Sigmoid colon (tissue), 6 donors: ENCODE measurements at regions not wholly inside any gene's neighbourhood (a gene's known extent, or its start where the extent isn't known, plus 50 kb on each side); places are given as distances from the start of the nearest gene placed in this dataset.

ENCODE experiments used
- DNase-seq: peaks from one replicate; pipeline ENCODE4 v3.0.0-alpha.2; 2019
- H3K27ac ChIP-seq, 4 donors: fragments of 200-600 bp; sonication (generic); one replicate each; pipeline ENCODE4 v1.5.1; 2016 to 2019; ENCODE audit warnings: mild to moderate bottlenecking in 1 of 4
- H3K27me3 ChIP-seq, 3 donors: fragments of 200-600 bp; sonication (generic); one replicate each; pipeline ENCODE4 v1.5.1; 2019; ENCODE audit warnings: mild to moderate bottlenecking in 1 of 3
- H3K36me3 ChIP-seq, 4 donors: fragments of 200-600 bp; sonication (generic); one replicate each; pipeline ENCODE4 v1.5.1; 2016 to 2019
- H3K4me1 ChIP-seq, 4 donors: fragments of 200-600 bp; sonication (generic); one replicate each; pipeline ENCODE4 v1.5.1; 2017 to 2019
- H3K4me3 ChIP-seq, 4 donors: fragments of 200-600 bp; sonication (generic); one replicate each; pipeline ENCODE4 v1.5.1; 2017 to 2019; ENCODE audit warnings: mild to moderate bottlenecking in 2 of 4, moderate library complexity in 1 of 4
- H3K9me3 ChIP-seq, 4 donors: fragments of 200-600 bp in 3 of 4; sonication (generic) in 3 of 4; one replicate each; pipeline versions ENCODE4 v1.5.1 to v1.6.1; 2013 to 2019
- CTCF ChIP-seq, 4 experiments: fragments of 450-650 bp in 3 of 4; fragments of 200-600 bp in 1 of 4; IDR thresholded peaks; one replicate each; pipeline ENCODE4 v1.5.1; 2016 to 2019; ENCODE audit warnings: antibody characterized with exemption in 4 of 4, mild to moderate bottlenecking in 3 of 4, moderate library complexity in 2 of 4
- EP300 ChIP-seq, 4 donors: sonication (generic); formaldehyde crosslinking; IDR thresholded peaks; one replicate each; pipeline ENCODE4 v1.6.1; 2017; ENCODE audit warnings: antibody characterized with exemption in 4 of 4
- POLR2A ChIP-seq, 2 donors: fragments of 450-650 bp; IDR thresholded peaks; one replicate each; pipeline ENCODE4 v1.6.1; 2016; ENCODE audit warnings: antibody characterized with exemption in 2 of 2, mild to moderate bottlenecking in 2 of 2, moderate library complexity in 2 of 2
- POLR2AphosphoS5 ChIP-seq, 4 donors: sonication (generic); formaldehyde crosslinking; IDR thresholded peaks; one replicate each; pipeline ENCODE4 v1.6.1; 2017; ENCODE audit warnings: antibody characterized with exemption in 4 of 4
- WGBS, 2 donors: extraction: QIAGEN DNeasy Blood & Tissue Kit; methylation state at CpG; one replicate each; pipeline ENCODE4 v1.1.7; 2013; 5-methylcytosine and 5-hydroxymethylcytosine counted together
- intact Hi-C: fragments of 100-400 bp; cut with DNase I; formaldehyde crosslinking; loops from one replicate; pipeline ENCODE4 v1.15.1; 2023
- donor health status: healthy with polysubstance abuse.
- donor health status: healthy.

- Histone ChIP-seq H3K27ac (no peak overlapping the region), H3K4me1 (no peaks in the 10 kb centered on the region), H3K36me3 (no peaks in the 10 kb centered on the region), H3K9me3 (no peaks in the 10 kb centered on the region), H3K4me3 (no peak overlapping the region), H3K27me3 (no peaks in the 10 kb centered on the region)
- WGBS, 2 donors: 56 to 76% methylated on average over 3 of the region's 3 CpGs
- no peak for DNase-seq
- intact Hi-C loops: no loop called here
- TF ChIP-seq POLR2A (IDR thresholded peaks at IDR 0.05): no peak
- TF ChIP-seq POLR2AphosphoS5 (IDR thresholded peaks at IDR 0.05): no peak
- TF ChIP-seq EP300 (IDR thresholded peaks at IDR 0.05): no peak
- no peak for TF ChIP-seq CTCF (IDR thresholded peaks at IDR 0.05)
Measured at GRCh38 chr20:60317401-60317800, 359.2 kb downstream of the CDH26 start.

GRCh38 chr20:60321601-60322000 is 363.4 kb downstream of the CDH26 start:
- no peak overlapping the region for H3K4me3 ChIP-seq
- H3K9me3 ChIP-seq: no peaks in the 10 kb centered on the region
- no peaks in the 10 kb centered on the region for H3K27me3 ChIP-seq
- intact Hi-C loops: no loop called here
- 53 to 78% methylated on average over 3 of the region's 3 CpGs for WGBS, 2 donors
- H3K27ac ChIP-seq: no peak overlapping the region
- TF ChIP-seq POLR2A (IDR thresholded peaks at IDR 0.05): no peak
- no peaks in the 10 kb centered on the region for H3K36me3 ChIP-seq
- DNase-seq: no peak
- no peaks in the 10 kb centered on the region for H3K4me1 ChIP-seq

GRCh38 chr20:60326821-60327220 is 368.6 kb downstream of the CDH26 start:
- Histone ChIP-seq H3K4me3 (no peak overlapping the region), H3K36me3 (no peaks in the 10 kb centered on the region), H3K27ac (no peak overlapping the region), H3K4me1 (no peaks in the 10 kb centered on the region), H3K9me3 (no peaks in the 10 kb centered on the region), H3K27me3 (no peaks in the 10 kb centered on the region)
- TF ChIP-seq POLR2AphosphoS5 (IDR thresholded peaks at IDR 0.05): no peak
- TF ChIP-seq EP300 (IDR thresholded peaks at IDR 0.05): no peak
- TF ChIP-seq CTCF (IDR thresholded peaks at IDR 0.05): no peak
- TF ChIP-seq POLR2A (IDR thresholded peaks at IDR 0.05): no peak
- 91 to 92% methylated on average over 5 of the region's 5 CpGs for WGBS, 2 donors
- intact Hi-C loops: no loop called here
- DNase-seq: no peak

GRCh38 chr20:60327971-60328660 is 369.9 kb downstream of the CDH26 start:
- WGBS, 2 donors: 88 to 91% methylated on average over 4 of the region's 4 CpGs
- DNase-seq: no peak
- Histone ChIP-seq H3K9me3 (no peaks in the 10 kb centered on the region), H3K4me1 (no peaks in the 10 kb centered on the region), H3K36me3 (no peaks in the 10 kb centered on the region), H3K4me3 (no peak overlapping the region), H3K27me3 (no peaks in the 10 kb centered on the region), H3K27ac (no peak overlapping the region)
- TF ChIP-seq CTCF (IDR thresholded peaks at IDR 0.05) (no peak), POLR2AphosphoS5 (IDR thresholded peaks at IDR 0.05) (no peak), EP300 (IDR thresholded peaks at IDR 0.05) (no peak), POLR2A (IDR thresholded peaks at IDR 0.05) (no peak)
- intact Hi-C loops: no loop called here

GRCh38 chr20:60330461-60330860 is 372.2 kb downstream of the CDH26 start:
- TF ChIP-seq POLR2A (IDR thresholded peaks at IDR 0.05) (no peak), EP300 (IDR thresholded peaks at IDR 0.05) (no peak), CTCF (IDR thresholded peaks at IDR 0.05) (no peak), POLR2AphosphoS5 (IDR thresholded peaks at IDR 0.05) (no peak)
- Histone ChIP-seq H3K27ac (no peak overlapping the region), H3K9me3 (no peaks in the 10 kb centered on the region), H3K4me3 (no peak overlapping the region), H3K36me3 (no peaks in the 10 kb centered on the region), H3K27me3 (no peaks in the 10 kb centered on the region), H3K4me1 (no peaks in the 10 kb centered on the region)
- no peak for DNase-seq
- WGBS, 2 donors: 47 to 51% methylated on average over 3 of the region's 3 CpGs
- intact Hi-C loops: no loop called here
